IMR-90 (cell line): ENCODE measurements at regions not wholly inside any gene's neighbourhood (a gene's known extent, or its start where the extent isn't known, plus 50 kb on each side); places are given as distances from the start of the nearest gene placed in this dataset.

ENCODE experiments used
- ATAC-seq: fragments of 200-7000 bp; cut with Tn5 transposase; 2 replicates; pipeline ENCODE4 v1.9.1; 2020; ENCODE audit warnings: low read depth, mild to moderate bottlenecking, moderate library complexity
- BruUV-seq: library from RNA; stranded (reverse); fragments of 400-500 nt; replicated peaks from 2 replicates; lab custom pipeline; 2021; lab: Mats Ljungman, UMichigan
- CTCF ChIA-PET: fragments of 300-600 bp; formaldehyde crosslinking; extraction: SDS; loops from one replicate; lab custom pipeline; 2021; ENCODE audit warnings: antibody characterized with exemption; lab: Yijun Ruan, JAX
- POLR2A ChIA-PET: fragments of 300-600 bp; sonication (Branson Sonifier 250); formaldehyde crosslinking; loops from one replicate; lab custom pipeline; 2022; ENCODE audit warnings: antibody characterized with exemption; ENCODE audit not compliant: unreplicated experiment; lab: Charles Lee
- DNase-seq: peaks from one replicate; pipeline ENCODE4 v3.0.0; 2013
- H2AFZ ChIP-seq: replicated peaks from 2 replicates; pipeline ENCODE3; 2013; ENCODE audit warnings: low read length, mild to moderate bottlenecking; ENCODE audit not compliant: poor library complexity
- H2AK5ac ChIP-seq: 2 replicates; pipeline ENCODE4 v1.6.1; 2013; ENCODE audit warnings: low read depth, low read length, inconsistent platforms
- H2AK9ac ChIP-seq: replicated peaks from 2 replicates; pipeline ENCODE3; 2013; ENCODE audit warnings: mild to moderate bottlenecking, low read depth, low read length, moderate library complexity; ENCODE audit not compliant: poor library complexity
- H2BK120ac ChIP-seq: 2 replicates; pipeline ENCODE4 v1.6.1; 2013; ENCODE audit warnings: low read depth, low read length, inconsistent platforms
- H2BK15ac ChIP-seq: 3 replicates; pipeline ENCODE4 v1.6.1; 2013; ENCODE audit warnings: low read depth, low read length, inconsistent platforms
- H2BK20ac ChIP-seq: 2 replicates; pipeline ENCODE4 v1.6.1; 2013; ENCODE audit warnings: low read depth, mild to moderate bottlenecking, inconsistent platforms, low read length, moderate library complexity
- H2BK5ac ChIP-seq: 2 replicates; pipeline ENCODE4 v1.6.1; 2013; ENCODE audit warnings: mild to moderate bottlenecking, low read depth, low read length, inconsistent platforms; ENCODE audit not compliant: poor library complexity, severe bottlenecking
- H3K14ac ChIP-seq: replicated peaks from 2 replicates; pipeline ENCODE4 v1.6.1; 2013; ENCODE audit warnings: low read depth, low read length, inconsistent platforms
- H3K18ac ChIP-seq: 2 replicates; pipeline ENCODE4 v1.6.1; 2013; ENCODE audit warnings: low read depth, low read length, control low read depth
- H3K23ac ChIP-seq: 2 replicates; pipeline ENCODE4 v1.6.1; 2013; ENCODE audit warnings: low read depth, low read length, inconsistent platforms
- H3K27ac ChIP-seq: 2 replicates; pipeline ENCODE4 v1.5.1; 2013; ENCODE audit warnings: mild to moderate bottlenecking, control low read depth, low read length; ENCODE audit not compliant: insufficient read depth
- H3K27me3 ChIP-seq: 2 replicates; pipeline ENCODE4 v1.6.1; 2013; ENCODE audit warnings: low read length; ENCODE audit not compliant: control insufficient read depth, insufficient read depth
- H3K36me3 ChIP-seq: 2 replicates; pipeline ENCODE4 v1.6.1; 2013; ENCODE audit warnings: low read length, mixed read lengths; ENCODE audit not compliant: control insufficient read depth, insufficient read depth
- H3K4ac ChIP-seq: 2 replicates; pipeline ENCODE4 v1.6.1; 2013; ENCODE audit warnings: low read depth, low read length, inconsistent platforms
- H3K4me1 ChIP-seq: 2 replicates; pipeline ENCODE4 v1.6.1; 2013; ENCODE audit warnings: low read length, mixed read lengths; ENCODE audit not compliant: control insufficient read depth, insufficient read depth
- H3K4me2 ChIP-seq: 2 replicates; pipeline ENCODE4 v1.6.1; 2013; ENCODE audit warnings: low read depth, mild to moderate bottlenecking, control low read depth, low read length, moderate library complexity
- H3K4me3 ChIP-seq: 2 replicates; pipeline ENCODE4 v1.5.1; 2013; ENCODE audit warnings: low read depth, mild to moderate bottlenecking, control low read depth, low read length, moderate library complexity; ENCODE audit not compliant: insufficient read depth
- H3K56ac ChIP-seq: 2 replicates; pipeline ENCODE4 v1.6.1; 2013; ENCODE audit warnings: low read length, inconsistent platforms; ENCODE audit not compliant: insufficient read depth; ENCODE audit errors: extremely low read depth
- H3K79me1 ChIP-seq, 2 experiments: 2 replicates each; pipeline ENCODE4 v1.6.1; 2013; ENCODE audit warnings: low read length in 2 of 2, inconsistent platforms in 1 of 2, low read depth in 1 of 2
- H3K9ac ChIP-seq: 2 replicates; pipeline ENCODE4 v1.6.1; 2013; ENCODE audit warnings: low read depth, low read length, control low read depth
- H3K9me1 ChIP-seq: 2 replicates; pipeline ENCODE4 v1.6.1; 2013; ENCODE audit warnings: low read length, inconsistent platforms; ENCODE audit not compliant: insufficient read depth
- H3K9me3 ChIP-seq: 2 replicates; pipeline ENCODE4 v1.6.1; 2013; ENCODE audit warnings: low read length; ENCODE audit not compliant: control insufficient read depth, insufficient read depth
- H4K20me1 ChIP-seq: 2 replicates; pipeline ENCODE4 v1.6.1; 2013; ENCODE audit warnings: low read length, inconsistent platforms; ENCODE audit not compliant: insufficient read depth
- H4K5ac ChIP-seq: 2 replicates; pipeline ENCODE4 v1.6.1; 2013; ENCODE audit warnings: mild to moderate bottlenecking, low read depth, low read length, control low read depth
- H4K8ac ChIP-seq, 2 experiments: 2 replicates each; pipeline ENCODE4 v1.6.1; 2013; ENCODE audit warnings: low read depth in 2 of 2, low read length in 2 of 2, control low read depth in 1 of 2, inconsistent platforms in 1 of 2
- H4K91ac ChIP-seq: 2 replicates; pipeline ENCODE4 v1.6.1; 2013; ENCODE audit warnings: low read depth, low read length, inconsistent platforms; ENCODE audit not compliant: insufficient read depth
- BHLHE40 ChIP-seq: fragments of 150-350 bp; IDR thresholded peaks from 2 replicates; pipeline ENCODE4 v1.6.1; 2016; ENCODE audit warnings: mild to moderate bottlenecking, low read depth, low read length
- FOS ChIP-seq: fragments of 150-350 bp; IDR thresholded peaks from 2 replicates; pipeline ENCODE4 v1.6.1; 2016; ENCODE audit warnings: low read depth, low read length
- MAZ ChIP-seq: IDR thresholded peaks from 2 replicates; pipeline ENCODE4 v1.6.1; 2012; ENCODE audit warnings: low read depth, mild to moderate bottlenecking, low read length, improper control_type of control experiment, moderate library complexity, borderline replicate concordance
- RCOR1 ChIP-seq: IDR thresholded peaks from 2 replicates; pipeline ENCODE4 v1.6.1; 2012; ENCODE audit warnings: mild to moderate bottlenecking, low read length, improper control_type of control experiment; ENCODE audit not compliant: insufficient replicate concordance
- WGBS, 2 experiments: methylation state at CpG; one replicate each; pipeline versions ENCODE4 v1.1.5 to v1.1.7; 2013; ENCODE audit warnings: missing lambda C conversion rate in 2 of 2; ENCODE audit not compliant: insufficient read length in 1 of 2; ENCODE audit errors: extremely low coverage in 2 of 2; 5-methylcytosine and 5-hydroxymethylcytosine counted together
- dilution Hi-C: fragments of 300-500 bp; cut with HindIII; formaldehyde crosslinking; loops from one replicate; pipeline ENCODE4 v1.14.3; 2018; ENCODE audit warnings: low sequenced_read_pairs; ENCODE audit not compliant: unreplicated experiment
- in situ Hi-C: fragments of 300-500 bp; cut with MboI; formaldehyde crosslinking; loops from 3 replicates; pipeline ENCODE4 v1.14.3; 2019; ENCODE audit warnings: low sequenced_read_pairs, inconsistent platforms, mixed read lengths
- intact Hi-C: fragments of 100-400 bp; cut with micrococcal nuclease; formaldehyde crosslinking; loops from 2 replicates; pipeline ENCODE4 v1.10.0; 2022

GRCh38 chr5:40361378-40361777 is 318.3 kb upstream of the PTGER4 start:
- no peaks in the 10 kb centered on the region for H3K79me1 ChIP-seq
- no CpG with 5 or more reads among the region's 2 CpGs for WGBS, 2 experiments
- CTCF ChIA-PET = no interaction called here
- BruUV-seq = no TSS peak
- H3K9ac ChIP-seq = no peak overlapping the region
- POLR2A ChIA-PET = no interaction called here
- H3K9me1 ChIP-seq = no peaks in the 10 kb centered on the region
- H3K36me3 ChIP-seq = no peaks in the 10 kb centered on the region
- no peak for ATAC-seq
- no peak overlapping the region for H3K23ac ChIP-seq
- H2BK15ac ChIP-seq = no peak overlapping the region
- TF ChIP-seq FOS (no peak), BHLHE40 (no peak), RCOR1 (no peak), MAZ (no peak)
- H2AK5ac ChIP-seq = no peak overlapping the region
- no peak overlapping the region for H2AFZ ChIP-seq
- intact Hi-C loops (no loop called here), in situ Hi-C loops (no loop called here), dilution Hi-C loops (no loop called here)
- no peaks in the 10 kb centered on the region for H3K4me1 ChIP-seq
- no peak overlapping the region for H2BK120ac ChIP-seq
- no peak overlapping the region for H2BK5ac ChIP-seq
- DNase-seq = no peak
- no peak overlapping the region for H3K4ac ChIP-seq
- H3K27ac ChIP-seq = no peak overlapping the region
- no peak overlapping the region for H3K4me3 ChIP-seq
- H3K14ac ChIP-seq = no peak overlapping the region
- no peak overlapping the region for H3K18ac ChIP-seq
- no peak overlapping the region for H4K5ac ChIP-seq
- H2AK9ac ChIP-seq = no peak overlapping the region
- no peaks in the 10 kb centered on the region for H3K27me3 ChIP-seq
- no peak overlapping the region for H3K4me2 ChIP-seq
- no peaks in the 10 kb centered on the region for H4K20me1 ChIP-seq
- no peak overlapping the region for H3K56ac ChIP-seq
- H4K91ac ChIP-seq = no peak overlapping the region
- no peak overlapping the region for H4K8ac ChIP-seq
- no peak overlapping the region for H2BK20ac ChIP-seq
- no peaks in the 10 kb centered on the region for H3K9me3 ChIP-seq
